ENCODE measurements at regions not wholly inside any gene's neighbourhood (a gene's known extent, or its start where the extent isn't known, plus 50 kb on each side); places are given as distances from the start of the nearest gene placed in this dataset.

DNA sequence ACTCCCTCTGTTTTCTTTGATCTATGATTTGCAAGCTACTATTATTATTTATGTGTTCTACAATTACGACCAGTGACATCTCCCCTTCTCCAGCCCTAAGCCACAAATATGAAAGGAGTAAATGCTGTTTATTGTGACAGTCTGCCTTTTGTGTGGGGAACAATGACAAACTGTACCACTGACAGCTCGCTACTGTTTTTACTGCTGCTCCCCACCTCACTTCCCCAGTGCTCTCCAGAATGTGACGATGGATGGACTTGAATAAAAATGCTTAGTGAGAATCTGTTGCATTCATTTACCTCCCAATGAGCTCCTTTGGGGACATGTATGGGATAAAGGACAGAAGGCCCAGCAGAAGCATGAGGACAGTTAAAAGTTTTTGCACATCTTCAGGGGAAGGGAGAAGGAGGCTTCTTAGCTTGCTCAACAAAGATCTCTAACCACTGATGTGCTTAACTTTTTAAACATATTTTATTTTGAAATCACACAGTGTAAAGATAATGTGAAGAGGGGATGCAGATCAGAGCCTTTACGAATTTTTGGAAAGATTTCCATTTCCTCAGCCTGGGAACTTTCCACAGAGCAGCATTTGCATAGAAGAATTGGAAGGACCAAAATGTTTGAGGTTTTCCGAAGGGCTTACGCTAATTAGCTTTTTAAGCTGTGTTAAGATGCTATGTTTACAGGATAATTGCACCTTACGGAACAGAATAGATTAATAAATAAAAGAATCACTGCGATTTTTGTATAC is 485.1 kb upstream of the TENM3 start:
- Histone ChIP-seq H3K4me1 (ENCODE audit: control insufficient read depth, insufficient read depth, low read length) (no peaks in the 10 kb centered on the region), H3K27ac (ENCODE audit: low read length) (no peak overlapping the region), H3K36me3 (ENCODE audit: control insufficient read depth, insufficient read depth, low read length) (no peaks in the 10 kb centered on the region), H3K27me3 (ENCODE audit: control insufficient read depth, insufficient read depth, low read length) (no peaks in the 10 kb centered on the region), H3K4me3 (ENCODE audit: low read length) (no peak overlapping the region), H3K9me3 (replicated peaks; ENCODE audit: control insufficient read depth, low read depth, low read length) (no peaks in the 10 kb centered on the region)
- DNase-seq: no peak
- WGBS (ENCODE audit: insufficient coverage): 50% methylated on average over 2 of the region's 8 CpGs

DNA sequence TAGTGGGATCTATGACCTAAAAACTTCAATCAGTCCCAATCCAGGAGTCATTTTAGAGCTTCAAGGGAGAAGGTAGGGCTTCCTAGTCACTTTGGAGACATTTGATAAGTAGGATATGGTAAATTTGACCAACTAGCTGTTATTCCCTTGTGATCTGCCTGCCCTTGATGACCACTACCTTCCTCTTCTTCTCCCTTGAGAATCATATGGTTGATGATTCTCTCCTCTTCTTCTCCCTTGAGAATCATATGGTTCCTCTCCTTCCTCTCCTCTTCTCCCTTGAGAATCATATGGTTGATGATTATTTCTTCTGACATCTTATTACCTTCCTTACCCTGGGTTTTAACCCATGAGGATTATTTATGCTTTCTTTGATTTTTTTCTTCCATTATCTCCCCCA is 482.6 kb upstream of the TENM3 start:
- Histone ChIP-seq H3K4me1 (ENCODE audit: control insufficient read depth, insufficient read depth, low read length) (no peaks in the 10 kb centered on the region), H3K4me3 (ENCODE audit: low read length) (no peak overlapping the region), H3K27ac (ENCODE audit: low read length) (no peak overlapping the region), H3K27me3 (ENCODE audit: control insufficient read depth, insufficient read depth, low read length) (no peaks in the 10 kb centered on the region), H3K36me3 (ENCODE audit: control insufficient read depth, insufficient read depth, low read length) (no peaks in the 10 kb centered on the region), H3K9me3 (replicated peaks; ENCODE audit: control insufficient read depth, low read depth, low read length) (no peaks in the 10 kb centered on the region)
- no peak for DNase-seq

DNA sequence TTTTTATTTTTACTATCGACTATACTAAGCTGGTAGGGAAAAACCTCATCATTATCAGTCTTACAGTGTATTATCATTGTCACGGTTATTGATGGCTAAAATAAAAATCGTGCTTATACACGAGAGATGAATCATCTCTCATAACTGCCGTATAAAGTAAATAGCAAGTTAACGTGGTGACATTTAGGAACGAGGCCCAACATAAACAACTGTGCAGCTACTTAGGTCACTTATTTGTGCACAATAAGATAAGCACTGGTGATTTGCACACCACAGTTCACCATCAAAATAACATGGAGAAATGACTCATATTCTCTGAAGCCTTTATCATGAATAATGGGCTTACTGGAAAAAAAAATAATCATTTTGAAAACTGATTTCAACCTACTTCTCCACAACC is 482.0 kb upstream of the TENM3 start:
- DNase-seq: no peak
- no CpG with 5 or more reads among the region's 7 CpGs for WGBS (ENCODE audit: insufficient coverage)
- H3K9me3 ChIP-seq (replicated peaks; ENCODE audit: control insufficient read depth, low read depth, low read length): no peaks in the 10 kb centered on the region
- no peaks in the 10 kb centered on the region for H3K27me3 ChIP-seq (ENCODE audit: control insufficient read depth, insufficient read depth, low read length)
- no peak overlapping the region for H3K27ac ChIP-seq (ENCODE audit: low read length)
- no peaks in the 10 kb centered on the region for H3K36me3 ChIP-seq (ENCODE audit: control insufficient read depth, insufficient read depth, low read length)
- no peaks in the 10 kb centered on the region for H3K4me1 ChIP-seq (ENCODE audit: control insufficient read depth, insufficient read depth, low read length)
- H3K4me3 ChIP-seq (ENCODE audit: low read length): no peak overlapping the region

DNA sequence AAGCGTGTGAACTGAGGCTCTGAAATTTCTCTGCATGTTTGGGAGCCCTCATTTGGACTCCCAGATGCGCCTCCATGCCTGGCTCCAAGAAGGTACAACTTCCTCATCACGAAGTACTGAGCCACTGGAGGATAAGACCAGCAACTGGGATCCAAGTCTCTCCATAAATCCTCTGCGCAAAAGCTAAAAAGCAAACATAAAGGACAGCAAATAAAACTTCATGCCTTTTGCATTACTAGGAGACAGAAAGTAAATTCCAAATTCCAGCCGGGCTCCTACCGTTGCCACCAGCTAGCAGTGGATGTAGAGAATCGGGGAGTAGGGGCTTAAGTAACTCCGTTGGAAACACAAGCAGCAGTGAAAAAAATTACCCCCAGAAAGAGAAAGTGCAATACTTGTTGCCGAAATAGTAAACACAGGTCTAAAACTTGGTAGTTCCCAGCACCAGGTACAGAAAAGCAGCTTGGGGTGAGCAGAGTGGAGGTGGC is 477.1 kb upstream of the TENM3 start:
- no peaks in the 10 kb centered on the region for H3K36me3 ChIP-seq (ENCODE audit: control insufficient read depth, insufficient read depth, low read length)
- peak; percentile 6 for DNase-seq

DNA sequence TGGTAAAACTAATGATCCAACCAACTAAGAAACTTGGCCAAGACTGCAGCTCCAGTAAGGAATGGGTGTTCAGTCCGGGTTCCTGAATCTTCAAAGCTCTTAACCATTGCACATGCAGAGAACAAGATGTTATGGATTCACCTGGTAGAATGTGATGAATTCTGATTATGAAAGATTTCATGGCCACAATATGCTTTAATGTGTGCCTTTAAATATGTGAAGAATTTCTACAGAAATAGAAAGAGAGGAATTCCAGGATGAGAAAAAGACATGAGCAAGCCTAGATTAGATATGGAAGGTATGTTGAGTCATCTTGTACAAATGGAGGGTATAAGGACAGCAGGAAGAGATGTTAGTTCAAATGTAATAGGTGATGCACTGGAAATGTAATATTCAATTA is 472.2 kb upstream of the TENM3 start:
- DNase-seq: no peak
- no peaks in the 10 kb centered on the region for H3K36me3 ChIP-seq (ENCODE audit: control insufficient read depth, insufficient read depth, low read length)
- H3K4me1 ChIP-seq (ENCODE audit: control insufficient read depth, insufficient read depth, low read length): no peaks in the 10 kb centered on the region
- no CpG with 5 or more reads among the region's 1 CpG for WGBS (ENCODE audit: insufficient coverage)
- no peak overlapping the region for H3K4me3 ChIP-seq (ENCODE audit: low read length)
- no peak overlapping the region for H3K27ac ChIP-seq (ENCODE audit: low read length)
- no peaks in the 10 kb centered on the region for H3K27me3 ChIP-seq (ENCODE audit: control insufficient read depth, insufficient read depth, low read length)
- H3K9me3 ChIP-seq (replicated peaks; ENCODE audit: control insufficient read depth, low read depth, low read length): no peaks in the 10 kb centered on the region

More for the DNA sequence above, 477.1 kb upstream of the TENM3 start:
- H3K27ac ChIP-seq (ENCODE audit: low read length): no peak overlapping the region
- no peaks in the 10 kb centered on the region for H3K4me1 ChIP-seq (ENCODE audit: control insufficient read depth, insufficient read depth, low read length)
- H3K27me3 ChIP-seq (ENCODE audit: control insufficient read depth, insufficient read depth, low read length): no peaks in the 10 kb centered on the region
- WGBS (ENCODE audit: insufficient coverage): 35% methylated on average over 3 of the region's 9 CpGs
- H3K9me3 ChIP-seq (replicated peaks; ENCODE audit: control insufficient read depth, low read depth, low read length): no peaks in the 10 kb centered on the region
- H3K4me3 ChIP-seq (ENCODE audit: low read length): peak overlapping the region; percentile 17

DNA sequence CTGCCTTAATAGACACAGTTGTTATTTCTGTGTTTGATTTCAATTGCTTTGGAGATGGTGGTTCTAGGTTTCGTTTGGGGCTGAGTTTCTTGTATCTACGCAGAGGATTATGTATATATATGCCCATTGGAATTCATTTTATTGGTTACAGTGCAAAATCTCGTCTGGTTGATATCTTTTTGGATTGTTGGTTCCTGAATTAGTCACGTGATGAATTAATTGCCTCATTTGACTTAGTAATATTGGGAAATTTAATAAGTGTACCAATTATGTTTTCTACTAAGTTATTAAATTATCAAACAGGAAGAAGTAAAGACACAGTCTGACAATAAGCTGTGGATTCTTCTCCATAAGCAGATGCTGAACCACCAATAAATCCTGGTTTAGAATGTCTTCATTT is 467.9 kb upstream of the TENM3 start:
- DNase-seq: no peak
- no CpG with 5 or more reads among the region's 4 CpGs for WGBS (ENCODE audit: insufficient coverage)
- no peak overlapping the region for H3K27ac ChIP-seq (ENCODE audit: low read length)
- H3K4me1 ChIP-seq (ENCODE audit: control insufficient read depth, insufficient read depth, low read length): no peaks in the 10 kb centered on the region
- no peaks in the 10 kb centered on the region for H3K9me3 ChIP-seq (replicated peaks; ENCODE audit: control insufficient read depth, low read depth, low read length)
- no peaks in the 10 kb centered on the region for H3K36me3 ChIP-seq (ENCODE audit: control insufficient read depth, insufficient read depth, low read length)
- no peaks in the 10 kb centered on the region for H3K27me3 ChIP-seq (ENCODE audit: control insufficient read depth, insufficient read depth, low read length)
- H3K4me3 ChIP-seq (ENCODE audit: low read length): no peak overlapping the region

DNA sequence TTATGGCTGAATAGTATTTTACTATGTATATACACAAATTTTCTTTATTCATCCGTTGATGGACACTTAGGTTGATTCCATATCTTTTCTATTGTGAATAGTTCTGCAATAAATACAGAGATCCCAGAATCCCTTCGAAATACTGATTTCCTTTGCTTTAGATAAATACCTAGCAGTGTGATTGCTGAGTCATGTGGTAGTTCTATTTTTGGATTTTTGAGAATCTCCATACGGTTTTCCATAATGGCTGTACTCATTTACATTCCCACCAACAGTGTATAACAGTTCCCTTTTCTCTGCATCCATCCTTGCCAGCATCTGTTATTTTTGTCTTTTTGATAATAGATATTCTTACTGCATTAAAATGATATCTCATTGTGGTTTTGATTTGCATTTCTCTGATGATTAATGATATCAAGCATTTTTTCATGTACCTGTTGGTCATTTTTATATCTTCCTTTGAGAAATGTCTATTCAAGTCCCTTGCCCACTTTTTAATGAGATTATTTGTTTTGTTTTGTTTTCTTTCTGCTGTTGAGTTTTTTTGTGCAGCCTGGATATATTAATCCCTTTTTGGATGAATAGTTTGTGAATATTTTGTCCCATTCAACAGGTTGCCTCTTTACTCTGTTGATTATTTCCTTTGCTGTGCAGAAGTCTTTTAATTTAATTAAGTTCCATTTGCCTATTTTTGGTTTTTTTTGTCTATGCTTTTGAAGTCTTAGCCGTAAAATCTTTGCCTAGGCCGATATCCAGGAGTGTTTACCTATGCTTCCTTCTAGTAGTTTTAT is 466.7 kb upstream of the TENM3 start:
- Histone ChIP-seq H3K9me3 (replicated peaks; ENCODE audit: control insufficient read depth, low read depth, low read length) (no peaks in the 10 kb centered on the region), H3K4me1 (ENCODE audit: control insufficient read depth, insufficient read depth, low read length) (no peaks in the 10 kb centered on the region), H3K36me3 (ENCODE audit: control insufficient read depth, insufficient read depth, low read length) (no peaks in the 10 kb centered on the region), H3K27me3 (ENCODE audit: control insufficient read depth, insufficient read depth, low read length) (no peaks in the 10 kb centered on the region), H3K27ac (ENCODE audit: low read length) (no peak overlapping the region), H3K4me3 (ENCODE audit: low read length) (no peak overlapping the region)
- no CpG with 5 or more reads among the region's 5 CpGs for WGBS (ENCODE audit: insufficient coverage)
- DNase-seq: no peak

DNA sequence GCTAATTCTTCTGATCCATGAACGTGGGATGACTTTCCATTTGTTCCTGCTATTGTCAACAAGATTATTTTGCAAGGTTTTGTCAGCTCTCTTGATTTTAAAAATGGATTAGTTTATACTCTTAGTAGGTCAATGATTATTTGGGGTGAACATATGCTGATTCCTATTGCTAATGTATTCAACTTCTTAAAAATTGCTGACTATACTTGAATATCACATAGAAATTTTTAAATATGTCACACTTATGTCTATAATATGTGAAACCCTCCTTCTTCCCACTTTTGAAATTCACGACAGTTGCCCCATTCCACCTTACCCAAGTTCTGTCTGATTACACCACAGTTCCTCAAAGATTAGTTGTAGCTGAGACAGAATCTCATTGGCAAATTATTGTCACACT is 465.7 kb upstream of the TENM3 start:
- Histone ChIP-seq H3K36me3 (ENCODE audit: control insufficient read depth, insufficient read depth, low read length) (no peaks in the 10 kb centered on the region), H3K27me3 (ENCODE audit: control insufficient read depth, insufficient read depth, low read length) (no peaks in the 10 kb centered on the region), H3K4me3 (ENCODE audit: low read length) (no peak overlapping the region), H3K4me1 (ENCODE audit: control insufficient read depth, insufficient read depth, low read length) (no peaks in the 10 kb centered on the region), H3K9me3 (replicated peaks; ENCODE audit: control insufficient read depth, low read depth, low read length) (no peaks in the 10 kb centered on the region), H3K27ac (ENCODE audit: low read length) (no peak overlapping the region)
- WGBS (ENCODE audit: insufficient coverage): no CpG with 5 or more reads among the region's 2 CpGs
- DNase-seq: no peak

DNA sequence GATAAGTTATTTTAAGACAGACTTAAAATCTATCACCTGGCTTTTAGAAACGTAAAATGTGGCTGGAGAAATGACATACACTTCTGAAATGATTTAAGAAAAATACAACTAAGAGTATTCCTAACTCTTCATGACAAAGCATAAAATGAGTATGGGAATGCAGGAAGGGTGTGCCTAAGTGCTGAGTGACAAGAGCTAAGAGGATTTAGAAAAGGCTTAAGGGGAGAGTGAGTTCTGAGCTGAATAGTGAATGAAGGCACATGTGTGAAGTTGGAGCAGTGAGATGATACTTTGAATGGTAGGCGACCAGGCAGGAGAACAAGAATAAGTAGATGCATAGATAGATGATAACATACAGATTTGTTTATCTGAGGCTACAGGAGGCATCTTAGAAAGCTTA is 458.3 kb upstream of the TENM3 start:
- H3K36me3 ChIP-seq (ENCODE audit: control insufficient read depth, insufficient read depth, low read length): no peaks in the 10 kb centered on the region
- H3K9me3 ChIP-seq (replicated peaks; ENCODE audit: control insufficient read depth, low read depth, low read length): no peaks in the 10 kb centered on the region
- no peak overlapping the region for H3K4me3 ChIP-seq (ENCODE audit: low read length)
- no peak for DNase-seq
- no peaks in the 10 kb centered on the region for H3K27me3 ChIP-seq (ENCODE audit: control insufficient read depth, insufficient read depth, low read length)
- no peaks in the 10 kb centered on the region for H3K4me1 ChIP-seq (ENCODE audit: control insufficient read depth, insufficient read depth, low read length)
- WGBS (ENCODE audit: insufficient coverage): 29% methylated on average over 1 of the region's 2 CpGs
- H3K27ac ChIP-seq (ENCODE audit: low read length): no peak overlapping the region

DNA sequence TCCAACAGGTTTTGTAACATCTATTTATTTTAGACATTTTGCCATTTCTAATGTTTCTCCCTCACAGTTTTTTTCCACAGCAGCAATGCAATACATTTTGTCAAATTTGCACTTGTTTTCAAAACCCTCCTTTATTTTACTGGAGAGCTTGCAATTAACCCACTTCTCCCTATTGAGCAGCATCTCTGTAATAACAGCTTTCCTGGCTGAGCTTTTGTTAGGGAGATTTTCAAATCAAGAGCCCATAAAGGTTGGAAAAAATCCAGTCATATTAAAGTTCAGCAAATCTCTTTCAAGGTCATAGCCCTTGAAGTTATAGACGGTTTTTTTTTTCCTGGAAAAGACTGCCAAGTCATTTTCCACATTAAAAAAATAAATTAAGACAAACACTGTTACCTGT is 450.6 kb upstream of the TENM3 start:
- no peak for DNase-seq
- Histone ChIP-seq H3K36me3 (ENCODE audit: control insufficient read depth, insufficient read depth, low read length) (no peaks in the 10 kb centered on the region), H3K4me1 (ENCODE audit: control insufficient read depth, insufficient read depth, low read length) (no peaks in the 10 kb centered on the region), H3K27me3 (ENCODE audit: control insufficient read depth, insufficient read depth, low read length) (no peaks in the 10 kb centered on the region), H3K4me3 (ENCODE audit: low read length) (no peak overlapping the region), H3K9me3 (replicated peaks; ENCODE audit: control insufficient read depth, low read depth, low read length) (no peaks in the 10 kb centered on the region), H3K27ac (ENCODE audit: low read length) (no peak overlapping the region)
- WGBS (ENCODE audit: insufficient coverage): no CpG with 5 or more reads among the region's 1 CpG

Data from muscle of leg (tissue), 3 donors.